GM23248 (cell line): ENCODE measurements at regions not wholly inside any gene's neighbourhood (a gene's known extent, or its start where the extent isn't known, plus 50 kb on each side); places are given as distances from the start of the nearest gene placed in this dataset.

ENCODE experiments used
- DNase-seq: peaks from one replicate; pipeline ENCODE4 v3.0.0-alpha.2; 2015
- H2AFZ ChIP-seq: fragments of 200-600 bp; sonication (generic); 2 replicates; pipeline ENCODE4 v1.6.1; 2016; ENCODE audit warnings: antibody characterized with exemption
- H3F3A ChIP-seq: fragments of 200-600 bp; sonication (generic); 2 replicates; pipeline ENCODE4 v1.6.1; 2016; ENCODE audit warnings: mild to moderate bottlenecking, antibody characterized with exemption, mixed run types; ENCODE audit not compliant: insufficient read depth
- H3K27ac ChIP-seq: fragments of 200-600 bp; sonication (generic); 2 replicates; pipeline ENCODE4 v1.5.1; 2016; ENCODE audit warnings: mild to moderate bottlenecking
- H3K27me3 ChIP-seq: fragments of 200-600 bp; sonication (generic); replicated peaks from 2 replicates; pipeline ENCODE4 v1.6.1; 2016; ENCODE audit warnings: mild to moderate bottlenecking; ENCODE audit not compliant: insufficient read depth
- H3K36me3 ChIP-seq: fragments of 200-600 bp; sonication (generic); 2 replicates; pipeline ENCODE4 v1.6.1; 2016; ENCODE audit warnings: low read depth, mild to moderate bottlenecking
- H3K4me1 ChIP-seq: fragments of 200-600 bp; sonication (generic); 2 replicates; pipeline ENCODE4 v1.6.1; 2016; ENCODE audit warnings: mild to moderate bottlenecking; ENCODE audit not compliant: insufficient read depth
- H3K4me2 ChIP-seq: fragments of 200-600 bp; sonication (generic); one replicate; pipeline ENCODE4 v1.6.1; 2016; ENCODE audit warnings: mild to moderate bottlenecking; ENCODE audit not compliant: unreplicated experiment
- H3K4me3 ChIP-seq: fragments of 200-600 bp; sonication (generic); 2 replicates; pipeline ENCODE4 v1.5.1; 2016; ENCODE audit warnings: mild to moderate bottlenecking
- H3K79me2 ChIP-seq: fragments of 200-600 bp; sonication (generic); 2 replicates; pipeline ENCODE4 v1.6.1; 2016; ENCODE audit warnings: mild to moderate bottlenecking; ENCODE audit not compliant: insufficient read depth
- H3K9ac ChIP-seq: fragments of 200-600 bp; sonication (generic); 2 replicates; pipeline ENCODE4 v1.6.1; 2016; ENCODE audit warnings: mild to moderate bottlenecking
- H3K9me2 ChIP-seq: fragments of 200-600 bp; sonication (generic); 2 replicates; pipeline ENCODE4 v1.6.1; 2016; ENCODE audit warnings: mixed run types, mild to moderate bottlenecking, moderate library complexity; ENCODE audit not compliant: insufficient read depth
- H3K9me3 ChIP-seq: fragments of 200-600 bp; sonication (generic); one replicate; pipeline ENCODE4 v1.6.1; 2017; ENCODE audit warnings: low read depth
- H4K20me1 ChIP-seq: fragments of 200-600 bp; sonication (generic); 2 replicates; pipeline ENCODE4 v1.6.0; 2016; ENCODE audit not compliant: insufficient read depth
- EZH2 ChIP-seq: fragments of 200-600 bp; sonication (generic); IDR thresholded peaks from 2 replicates; pipeline ENCODE4 v1.6.1; 2018; ENCODE audit warnings: antibody characterized with exemption, mild to moderate bottlenecking; ENCODE audit not compliant: insufficient read depth, poor library complexity, severe bottlenecking
- EZH2phosphoT487 ChIP-seq: fragments of 200-600 bp; sonication (generic); IDR thresholded peaks from 2 replicates; pipeline ENCODE4 v1.6.1; 2018; ENCODE audit warnings: antibody characterized with exemption, moderate library complexity, mild to moderate bottlenecking, low read depth; ENCODE audit not compliant: insufficient read depth
- WGBS, 2 experiments: methylation state at CpG; one replicate each; pipeline ENCODE4 v1.1.6; 2015 to 2017; ENCODE audit warnings: low lambda C conversion rate in 2 of 2, low coverage in 1 of 2; ENCODE audit errors: missing lambda C conversion rate in 2 of 2; 5-methylcytosine and 5-hydroxymethylcytosine counted together
- in situ Hi-C: fragments of 300-500 bp; cut with MboI; formaldehyde crosslinking; loops from 2 replicates; pipeline ENCODE4 v1.15.0; 2020

DNA sequence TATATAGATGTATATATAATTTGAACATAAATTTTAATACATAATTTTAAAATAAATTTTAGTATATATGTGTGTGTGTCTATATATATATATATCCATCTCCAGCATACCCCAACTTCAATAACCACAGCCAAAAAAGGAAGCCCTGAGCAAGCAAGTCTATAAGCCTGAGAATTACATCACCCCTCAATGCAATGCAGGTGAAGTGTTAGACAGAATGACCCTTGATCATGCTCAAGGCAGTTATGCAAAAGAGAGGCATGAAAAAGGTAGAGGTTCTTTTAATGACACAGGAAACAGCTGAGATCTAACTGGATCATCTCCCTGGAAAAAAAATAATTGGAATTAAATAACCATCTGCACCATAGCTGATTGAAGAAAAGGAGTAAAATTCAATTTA, 557.9 kb upstream of the ANO5 start:
- H3K4me2 ChIP-seq = no peak overlapping the region
- no peak overlapping the region for H3K4me3 ChIP-seq
- no peak overlapping the region for H3K27ac ChIP-seq
- no peaks in the 10 kb centered on the region for H3K9me3 ChIP-seq
- TF ChIP-seq EZH2phosphoT487 (no peak), EZH2 (no peak)
- in situ Hi-C loops = no loop called here
- H3K79me2 ChIP-seq = no peaks in the 10 kb centered on the region
- no peaks in the 10 kb centered on the region for H3K27me3 ChIP-seq
- H3K36me3 ChIP-seq = no peaks in the 10 kb centered on the region
- H3K9ac ChIP-seq = no peak overlapping the region
- no peaks in the 10 kb centered on the region for H3K4me1 ChIP-seq
- H3F3A ChIP-seq = no peaks in the 10 kb centered on the region
- no peak overlapping the region for H2AFZ ChIP-seq
- no peak for DNase-seq
- H3K9me2 ChIP-seq = no peaks in the 10 kb centered on the region
- no peaks in the 10 kb centered on the region for H4K20me1 ChIP-seq

DNA sequence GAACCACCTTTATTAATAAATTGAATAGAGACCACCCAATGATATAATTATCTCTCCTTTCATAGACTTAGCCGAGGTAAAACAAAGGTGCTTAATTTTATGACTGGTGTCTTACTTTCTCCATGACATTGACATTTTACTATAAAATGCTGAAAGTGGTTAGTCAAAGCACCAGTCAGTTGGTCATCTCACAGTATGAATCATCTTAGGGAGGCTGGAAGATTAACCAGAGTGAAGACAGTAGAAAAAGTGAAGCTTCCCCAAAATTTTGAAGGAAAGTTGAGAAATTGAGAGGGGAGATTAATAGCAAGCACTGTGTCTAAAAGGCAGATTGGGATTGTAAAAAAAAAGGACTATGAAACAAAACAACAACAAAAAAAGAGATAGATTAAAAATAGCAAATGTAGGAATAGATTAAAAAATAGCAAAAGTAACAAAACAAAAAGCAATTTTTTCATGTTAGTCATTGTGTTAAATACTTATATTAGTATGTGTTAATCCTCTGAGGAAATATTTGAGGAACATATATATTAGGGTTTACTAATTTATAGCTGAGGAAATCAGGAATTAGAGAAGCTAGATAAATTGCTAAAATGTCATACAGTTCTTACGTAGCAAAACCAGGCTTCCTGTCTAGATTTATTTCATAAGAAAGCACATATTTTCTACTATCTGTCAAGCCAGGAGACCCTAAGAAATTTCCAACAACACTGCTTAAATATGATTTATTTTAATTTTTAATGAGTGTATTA, 557.3 kb upstream of the ANO5 start:
- in situ Hi-C loops = no loop called here
- DNase-seq = no peak
- H3K4me3 ChIP-seq = no peak overlapping the region
- no peaks in the 10 kb centered on the region for H4K20me1 ChIP-seq
- TF ChIP-seq EZH2 = no peak
- TF ChIP-seq EZH2phosphoT487 = no peak
- H3K4me1 ChIP-seq = no peaks in the 10 kb centered on the region
- H2AFZ ChIP-seq = no peak overlapping the region
- H3F3A ChIP-seq = no peaks in the 10 kb centered on the region
- no peak overlapping the region for H3K4me2 ChIP-seq
- no peaks in the 10 kb centered on the region for H3K9me2 ChIP-seq
- no peaks in the 10 kb centered on the region for H3K79me2 ChIP-seq
- no peaks in the 10 kb centered on the region for H3K36me3 ChIP-seq
- no peak overlapping the region for H3K27ac ChIP-seq
- no peaks in the 10 kb centered on the region for H3K27me3 ChIP-seq
- no peaks in the 10 kb centered on the region for H3K9me3 ChIP-seq
- H3K9ac ChIP-seq = no peak overlapping the region
- 10 to 21% methylated on average over 2 of the region's 2 CpGs for WGBS, 2 experiments

DNA sequence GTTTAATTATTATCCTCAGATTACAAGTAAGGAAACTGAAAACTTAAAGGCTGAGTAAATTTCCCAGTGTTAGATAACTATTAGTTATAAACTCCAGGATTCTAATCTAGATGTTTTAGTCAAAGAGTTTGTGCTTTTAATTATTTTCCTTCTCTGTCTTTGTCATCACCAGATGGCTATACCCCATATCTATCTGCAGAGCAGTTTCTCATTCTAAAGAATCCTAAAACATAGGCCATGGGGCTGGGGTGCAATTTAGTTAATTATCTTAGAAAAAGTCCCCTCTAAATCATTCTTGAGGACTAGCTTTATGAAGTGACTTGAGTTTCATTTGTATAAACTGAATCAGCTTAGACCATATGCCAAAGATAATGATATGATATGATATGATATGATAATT, 556.3 kb upstream of the ANO5 start:
- TF ChIP-seq EZH2phosphoT487 (no peak), EZH2 (no peak)
- Histone ChIP-seq H2AFZ (no peak overlapping the region), H3K36me3 (no peaks in the 10 kb centered on the region), H3K4me2 (no peak overlapping the region), H3K27ac (no peak overlapping the region), H3K4me3 (no peak overlapping the region), H3K9me3 (no peaks in the 10 kb centered on the region), H3K9ac (no peak overlapping the region), H3K79me2 (no peaks in the 10 kb centered on the region), H3F3A (no peaks in the 10 kb centered on the region), H3K9me2 (no peaks in the 10 kb centered on the region), H3K27me3 (no peaks in the 10 kb centered on the region), H4K20me1 (no peaks in the 10 kb centered on the region), H3K4me1 (no peaks in the 10 kb centered on the region)
- in situ Hi-C loops = no loop called here
- DNase-seq = no peak

DNA sequence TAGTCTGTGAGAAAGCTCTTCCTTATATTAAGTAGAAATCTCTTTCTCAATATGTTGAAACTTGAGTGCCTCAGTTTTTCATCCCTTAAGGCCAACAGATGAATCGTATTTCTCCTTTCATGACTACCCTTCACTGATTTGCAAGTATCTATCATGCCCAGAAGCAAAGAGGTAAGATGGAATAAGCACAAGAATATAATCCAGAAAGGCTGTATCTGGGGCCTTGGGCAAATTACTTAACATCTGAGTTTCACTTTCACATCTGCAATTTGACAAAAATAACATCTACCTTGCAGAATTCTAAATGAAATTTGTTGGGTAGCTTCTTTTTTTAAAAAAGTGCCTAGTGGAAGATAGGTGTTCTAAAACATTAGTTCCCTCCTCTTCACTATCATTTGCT, 552.4 kb upstream of the ANO5 start:
- in situ Hi-C loops = no loop called here
- WGBS, 2 experiments = 0 to 15% methylated on average over 1 of the region's 1 CpG
- H3K4me2 ChIP-seq = no peak overlapping the region
- H3K9me2 ChIP-seq = no peaks in the 10 kb centered on the region
- DNase-seq = no peak
- no peaks in the 10 kb centered on the region for H3K36me3 ChIP-seq
- no peaks in the 10 kb centered on the region for H3K4me1 ChIP-seq
- no peaks in the 10 kb centered on the region for H3K27me3 ChIP-seq
- TF ChIP-seq EZH2 (no peak), EZH2phosphoT487 (no peak)
- no peak overlapping the region for H3K9ac ChIP-seq
- H3K27ac ChIP-seq = no peak overlapping the region
- H3K9me3 ChIP-seq = no peaks in the 10 kb centered on the region
- no peak overlapping the region for H3K4me3 ChIP-seq
- H3K79me2 ChIP-seq = no peaks in the 10 kb centered on the region
- H3F3A ChIP-seq = no peaks in the 10 kb centered on the region
- H2AFZ ChIP-seq = no peak overlapping the region
- no peaks in the 10 kb centered on the region for H4K20me1 ChIP-seq

DNA sequence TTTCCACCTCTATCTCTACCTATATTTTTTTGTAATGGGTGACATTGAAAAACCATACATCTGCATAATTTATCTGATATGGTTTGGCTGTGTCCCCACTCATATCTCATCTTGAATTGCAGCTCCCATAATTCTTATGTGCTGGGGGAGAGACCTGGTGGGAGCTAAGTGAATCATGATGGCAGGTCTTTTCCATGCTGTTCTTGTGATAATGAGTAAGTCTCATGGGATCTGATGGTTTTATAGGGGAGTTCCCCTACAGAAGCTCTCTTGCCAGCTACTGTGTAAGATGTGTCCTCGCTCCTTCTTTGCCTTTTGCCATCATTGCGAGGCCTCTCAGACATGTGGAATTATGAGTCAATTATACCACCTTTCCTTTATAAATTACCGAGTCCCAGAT, 551.0 kb upstream of the ANO5 start:
- Histone ChIP-seq H3K9ac (no peak overlapping the region), H3K4me3 (no peak overlapping the region), H3K4me2 (no peak overlapping the region), H3K27me3 (no peaks in the 10 kb centered on the region), H3F3A (no peaks in the 10 kb centered on the region), H3K4me1 (no peaks in the 10 kb centered on the region), H4K20me1 (no peaks in the 10 kb centered on the region), H3K79me2 (no peaks in the 10 kb centered on the region), H3K27ac (no peak overlapping the region), H3K9me3 (no peaks in the 10 kb centered on the region), H2AFZ (no peak overlapping the region), H3K36me3 (no peaks in the 10 kb centered on the region), H3K9me2 (no peaks in the 10 kb centered on the region)
- 47 to 61% methylated on average over 3 of the region's 3 CpGs for WGBS, 2 experiments
- no peak for DNase-seq
- in situ Hi-C loops = no loop called here
- TF ChIP-seq EZH2phosphoT487 = no peak
- no peak for TF ChIP-seq EZH2
